ENCODE measurements at regions not wholly inside any gene's neighbourhood (a gene's known extent, or its start where the extent isn't known, plus 50 kb on each side); places are given as distances from the start of the nearest gene placed in this dataset.

DNA sequence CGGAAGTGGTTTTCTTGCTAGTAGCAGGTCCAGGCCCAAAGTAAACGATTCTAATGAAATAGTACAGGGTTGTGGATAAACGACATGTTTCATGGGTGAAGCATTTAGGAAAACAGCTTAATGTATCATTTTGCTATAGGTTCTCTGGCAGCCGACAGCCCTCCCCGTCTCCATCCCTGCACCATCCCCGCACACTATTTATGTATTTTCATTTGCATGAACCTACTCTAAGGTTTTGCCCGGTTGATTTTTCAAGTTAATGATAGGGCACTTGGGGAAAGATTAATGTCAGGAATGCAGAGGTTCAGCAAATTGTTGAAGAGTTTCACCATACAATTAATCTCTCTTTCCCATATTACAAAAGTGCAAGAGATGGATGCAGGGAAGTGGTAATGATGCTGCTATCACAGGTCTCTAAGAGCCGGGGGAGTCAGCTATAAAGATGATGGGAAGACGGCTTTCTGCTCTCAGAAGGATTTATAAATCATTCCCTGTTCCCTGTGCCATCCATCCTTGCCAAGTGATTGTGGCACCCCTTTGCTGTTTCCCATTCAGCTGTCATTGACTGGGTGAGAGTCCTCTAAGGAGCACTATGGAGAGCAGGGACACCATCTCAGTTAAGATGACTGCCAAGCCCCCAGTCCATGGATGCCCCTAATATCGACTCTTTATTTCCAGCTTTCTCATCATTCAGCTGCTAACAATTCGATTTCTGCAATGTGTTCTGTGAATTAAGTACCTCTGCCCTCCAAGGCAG, 186.3 kb downstream of the IRS2 start:
- no peak for TF ChIP-seq POLR2AphosphoS5 (IDR thresholded peaks at IDR 0.05)
- TF ChIP-seq, protein P1, sequence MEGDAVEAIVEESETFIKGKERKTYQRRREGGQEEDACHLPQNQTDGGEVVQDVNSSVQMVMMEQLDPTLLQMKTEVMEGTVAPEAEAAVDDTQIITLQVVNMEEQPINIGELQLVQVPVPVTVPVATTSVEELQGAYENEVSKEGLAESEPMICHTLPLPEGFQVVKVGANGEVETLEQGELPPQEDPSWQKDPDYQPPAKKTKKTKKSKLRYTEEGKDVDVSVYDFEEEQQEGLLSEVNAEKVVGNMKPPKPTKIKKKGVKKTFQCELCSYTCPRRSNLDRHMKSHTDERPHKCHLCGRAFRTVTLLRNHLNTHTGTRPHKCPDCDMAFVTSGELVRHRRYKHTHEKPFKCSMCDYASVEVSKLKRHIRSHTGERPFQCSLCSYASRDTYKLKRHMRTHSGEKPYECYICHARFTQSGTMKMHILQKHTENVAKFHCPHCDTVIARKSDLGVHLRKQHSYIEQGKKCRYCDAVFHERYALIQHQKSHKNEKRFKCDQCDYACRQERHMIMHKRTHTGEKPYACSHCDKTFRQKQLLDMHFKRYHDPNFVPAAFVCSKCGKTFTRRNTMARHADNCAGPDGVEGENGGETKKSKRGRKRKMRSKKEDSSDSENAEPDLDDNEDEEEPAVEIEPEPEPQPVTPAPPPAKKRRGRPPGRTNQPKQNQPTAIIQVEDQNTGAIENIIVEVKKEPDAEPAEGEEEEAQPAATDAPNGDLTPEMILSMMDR (IDR thresholded peaks at IDR 0.05 in 8 of 11, conservative IDR thresholded peaks at IDR 0.05 in 3 of 11): no peak

Data from spleen (tissue), 7 donors.